GM18520 (cell line): ENCODE measurements at regions not wholly inside any gene's neighbourhood (a gene's known extent, or its start where the extent isn't known, plus 50 kb on each side); places are given as distances from the start of the nearest gene placed in this dataset.
"Not testable (repeated sequence)": the region's sequence is repeated elsewhere in the genome, so short reads cannot be mapped to it uniquely, and the experiment has no call there.

Experiments used
- ATAC-seq: cut with Tn5 transposase; IDR thresholded peaks from one replicate; pipeline ENCODE4 v1.9.1; 2021; ENCODE audit not compliant: unreplicated experiment

DNA sequence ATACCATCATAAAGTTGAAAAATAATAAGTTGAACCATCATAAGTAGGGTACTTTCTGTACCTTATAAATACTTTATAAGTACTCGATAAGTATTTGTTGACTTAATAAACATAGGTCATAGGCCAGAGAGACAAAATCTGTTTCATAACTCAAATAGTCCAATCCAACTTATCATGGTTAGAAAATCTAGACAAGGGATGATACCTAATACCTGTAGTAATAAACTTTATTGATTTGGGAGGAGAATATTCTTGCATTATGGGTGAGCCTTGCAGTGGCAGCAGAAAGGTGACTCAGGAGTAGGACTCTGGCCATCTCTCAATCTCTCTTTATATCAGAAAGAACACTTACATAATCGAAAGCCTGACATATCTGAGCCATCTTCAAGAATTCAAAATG lies 466.8 kb upstream of the GRIN3A start:
- no peak for ATAC-seq

GRCh38 chr9:102202126-102202525 lies 463.7 kb upstream of the GRIN3A start:
- ATAC-seq, result no peak

DNA sequence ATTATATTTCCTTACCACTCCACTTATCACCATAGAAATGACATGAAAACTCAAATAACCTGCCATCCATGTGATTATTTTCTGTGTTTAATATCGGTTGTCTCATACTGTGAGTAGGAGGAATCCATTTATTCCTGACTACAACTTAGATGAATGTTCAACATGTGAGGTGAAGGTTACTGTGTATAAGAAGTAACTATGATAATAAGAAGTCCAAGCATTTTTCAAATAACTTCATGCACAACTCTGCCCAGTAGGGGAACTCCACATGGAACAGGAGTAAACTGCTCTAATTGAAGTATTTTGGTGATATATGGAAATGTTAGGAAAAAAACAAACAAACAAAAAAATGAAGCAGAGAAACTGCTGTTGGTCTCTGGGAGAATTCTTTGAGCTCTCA lies 447.5 kb upstream of the GRIN3A start:
- ATAC-seq, result no peak

- ATAC-seq, result no peak
Measured at GRCh38 chr9:102185371-102185770, 446.9 kb upstream of the GRIN3A start.

DNA sequence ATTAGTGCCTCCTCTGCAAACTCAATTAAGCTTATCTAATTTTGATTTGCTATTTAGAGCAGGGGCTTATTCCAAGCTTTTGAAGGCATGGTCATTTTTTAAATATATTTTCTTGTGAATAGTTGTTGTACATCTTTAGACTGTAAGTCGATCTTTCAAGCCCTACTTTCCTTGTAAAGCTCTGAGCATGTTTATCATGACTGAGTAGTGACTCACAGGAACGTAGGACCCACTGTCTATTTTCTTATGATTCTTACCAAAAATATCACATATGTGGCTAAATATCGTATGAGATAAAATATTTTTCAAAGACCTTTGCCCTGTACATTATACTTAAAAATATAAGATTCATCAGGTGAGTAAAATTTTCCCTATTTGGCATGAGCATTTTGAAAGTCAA lies 440.4 kb upstream of the GRIN3A start:
- no peak for ATAC-seq

DNA sequence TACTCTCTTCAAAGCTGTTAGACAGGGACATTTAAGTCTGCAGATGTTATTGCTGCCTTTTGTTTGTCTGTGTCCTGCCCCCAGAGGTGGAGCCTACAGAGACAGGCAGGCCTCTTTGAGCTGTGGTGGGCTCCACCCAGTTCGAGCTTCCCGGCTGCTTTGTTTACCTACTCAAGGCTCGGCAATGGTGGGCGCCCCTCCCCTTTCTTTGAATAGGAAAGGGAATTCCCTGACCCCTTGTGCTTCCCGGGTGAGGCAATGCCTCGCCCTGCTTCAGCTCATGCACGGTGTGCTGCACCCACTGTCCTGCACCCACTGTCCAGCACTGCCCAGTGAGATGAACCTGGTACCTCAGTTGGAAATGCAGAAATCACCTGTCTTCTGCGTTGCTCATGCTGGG lies 435.8 kb upstream of the GRIN3A start:
- not testable (repeated sequence) for ATAC-seq

GRCh38 chr9:102164247-102164646 lies 425.8 kb upstream of the GRIN3A start:
- no peak for ATAC-seq

DNA sequence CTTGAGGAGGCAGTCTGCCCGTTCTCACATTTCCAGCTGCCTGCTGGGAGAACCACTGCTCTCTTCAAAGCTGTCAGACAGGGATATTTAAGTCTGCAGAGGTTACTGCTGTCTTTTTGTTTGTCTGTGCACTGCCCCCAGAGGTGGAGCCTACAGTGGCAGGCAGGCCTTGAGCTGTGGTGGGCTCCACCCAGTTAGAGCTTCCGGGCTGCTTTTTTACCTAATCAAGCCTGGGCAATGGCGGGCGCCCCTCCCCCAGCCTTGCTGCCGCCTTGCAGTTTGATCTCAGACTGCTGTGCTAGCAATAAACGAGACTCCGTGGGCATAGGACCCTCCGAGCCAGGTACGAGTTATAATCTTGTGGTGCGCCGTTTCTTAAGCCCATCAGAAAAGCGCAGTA lies 414.6 kb upstream of the GRIN3A start:
- ATAC-seq, result not testable (repeated sequence)

DNA sequence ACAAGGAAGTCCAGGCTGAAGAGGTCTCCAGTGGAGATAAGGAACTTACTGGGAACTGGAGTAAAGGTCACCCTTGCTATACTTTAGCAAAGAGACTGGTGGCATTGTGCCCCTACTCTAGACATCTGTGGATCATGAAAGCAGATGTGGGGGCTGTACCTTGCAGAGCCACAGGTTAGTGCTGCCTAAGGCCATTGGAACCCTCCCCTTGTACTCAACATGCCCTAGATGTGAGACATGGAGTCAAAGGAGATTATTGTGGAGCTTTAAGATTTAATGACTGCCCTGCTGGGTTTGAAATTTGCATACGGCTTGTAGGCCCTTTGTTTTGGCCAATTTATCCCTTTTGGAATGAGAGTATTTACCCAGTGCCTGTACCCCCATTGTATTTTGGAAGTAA lies 397.3 kb upstream of the GRIN3A start:
- ATAC-seq, result no peak

DNA sequence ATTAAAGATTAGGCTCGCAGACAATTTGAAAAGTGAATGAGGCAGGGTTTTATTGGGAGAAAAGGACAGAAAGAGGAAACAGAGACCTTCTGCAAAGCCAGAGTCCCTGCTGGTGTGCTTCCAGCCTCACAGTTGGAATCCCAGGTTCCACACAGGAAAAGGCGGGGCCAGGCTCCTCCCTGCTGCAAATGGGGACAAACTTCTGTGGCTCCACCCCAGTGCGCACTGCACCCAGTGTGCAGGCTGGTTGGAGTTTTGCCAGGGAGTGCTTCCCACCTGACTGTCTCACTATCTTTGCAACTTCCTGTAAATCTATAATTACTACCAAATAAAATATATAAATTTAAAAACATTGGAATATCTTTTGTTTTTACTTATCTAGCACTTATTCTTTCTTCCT lies 386.0 kb upstream of the GRIN3A start:
- ATAC-seq, result no peak

GRCh38 chr9:102114557-102114956 lies 376.1 kb upstream of the GRIN3A start:
- no peak for ATAC-seq

GRCh38 chr9:102113191-102113590 lies 374.7 kb upstream of the GRIN3A start:
- no peak for ATAC-seq

DNA sequence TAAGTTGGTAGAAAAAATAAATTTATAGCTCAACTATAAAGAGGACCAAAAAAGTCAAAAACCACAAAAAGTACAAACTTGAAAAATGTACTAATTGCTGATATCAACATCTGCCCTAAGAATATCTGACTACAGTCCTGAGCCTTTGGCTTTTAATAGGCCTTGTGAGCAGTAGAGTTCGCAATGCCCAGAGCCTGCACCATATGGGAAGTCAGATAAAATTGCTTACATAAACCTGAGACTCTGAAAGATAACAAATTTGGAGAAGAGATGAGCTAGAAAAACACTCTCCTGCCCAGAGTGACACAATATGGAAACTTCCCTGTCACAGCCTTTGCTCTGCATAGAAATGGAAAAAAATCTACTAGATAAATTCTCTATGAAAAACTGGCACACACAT lies 368.0 kb upstream of the GRIN3A start:
- ATAC-seq, result no peak

GRCh38 chr9:102101723-102102122 lies 363.3 kb upstream of the GRIN3A start:
- ATAC-seq, result no peak

DNA sequence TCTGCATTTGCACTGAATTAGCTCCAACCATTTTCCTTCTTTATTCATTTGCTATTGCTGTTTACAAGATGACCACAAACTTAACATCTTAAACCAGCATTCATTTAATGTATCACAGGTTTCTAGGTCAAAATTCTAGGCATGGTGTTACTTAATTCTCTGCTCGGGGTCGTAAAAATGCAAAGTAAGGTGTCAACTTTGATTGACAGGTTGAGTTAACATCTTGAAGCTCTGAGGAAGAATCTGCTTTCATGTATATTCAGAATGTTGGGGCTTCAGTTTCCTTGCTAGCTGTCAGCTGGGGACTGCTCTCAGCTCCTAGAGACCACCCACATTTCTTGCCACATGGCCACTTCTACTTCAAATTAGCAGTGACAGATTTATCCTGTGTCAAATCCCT lies 348.7 kb upstream of the GRIN3A start:
- ATAC-seq, result no peak

DNA sequence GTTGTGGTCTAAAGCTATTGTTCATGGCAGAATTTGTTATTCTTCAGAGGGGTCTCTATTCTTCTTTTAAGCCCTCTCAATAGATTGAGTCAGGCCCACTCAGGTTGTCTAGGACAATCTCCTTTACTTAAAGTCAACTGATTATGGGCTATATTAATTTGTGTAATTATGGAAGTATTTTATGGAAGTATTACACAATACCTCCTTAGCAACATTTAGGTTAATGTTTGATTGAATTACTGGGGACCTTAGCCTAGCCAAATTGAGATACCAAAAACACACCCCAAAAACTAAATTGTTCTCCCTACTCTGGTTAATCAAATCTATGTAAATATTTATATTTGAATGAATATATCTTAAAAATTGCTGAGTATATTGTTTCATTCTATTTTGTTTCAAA lies 347.1 kb upstream of the GRIN3A start:
- ATAC-seq, result no peak

GRCh38 chr9:102072059-102072764 lies 333.8 kb upstream of the GRIN3A start:
- ATAC-seq, result no peak

DNA sequence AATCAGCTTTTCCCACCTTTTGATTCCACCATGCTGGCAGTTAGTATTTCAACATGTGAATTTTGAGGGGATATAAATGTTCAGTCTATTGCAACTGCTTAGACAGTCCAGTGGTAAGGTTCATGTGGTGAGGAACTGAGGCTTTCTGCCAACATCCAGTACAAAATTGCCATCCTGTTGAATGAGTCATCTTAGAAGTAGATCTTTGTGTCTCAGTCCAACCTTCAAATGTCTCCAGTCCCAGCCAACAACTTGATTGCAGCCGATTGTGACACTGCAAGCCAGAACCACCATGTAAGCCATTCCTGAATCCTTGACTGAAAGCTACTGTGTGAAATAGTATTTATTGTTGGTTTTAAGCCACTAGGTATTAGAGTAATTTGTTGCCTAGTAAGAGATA lies 331.5 kb upstream of the GRIN3A start:
- no peak for ATAC-seq

- ATAC-seq, result no peak
Measured at GRCh38 chr9:102054811-102055210, 316.4 kb upstream of the GRIN3A start.

GRCh38 chr9:102049586-102050246 lies 311.3 kb upstream of the GRIN3A start:
- no peak for ATAC-seq

- no peak for ATAC-seq
Measured at GRCh38 chr9:102047549-102047948, 309.1 kb upstream of the GRIN3A start.

GRCh38 chr9:102044133-102044532 lies 305.7 kb upstream of the GRIN3A start:
- ATAC-seq, result no peak

- ATAC-seq, result no peak
Measured at GRCh38 chr9:102038006-102038405, 299.6 kb upstream of the GRIN3A start.
